ENCODE measurements at regions not wholly inside any gene's neighbourhood (a gene's known extent, or its start where the extent isn't known, plus 50 kb on each side); places are given as distances from the start of the nearest gene placed in this dataset.

DNA sequence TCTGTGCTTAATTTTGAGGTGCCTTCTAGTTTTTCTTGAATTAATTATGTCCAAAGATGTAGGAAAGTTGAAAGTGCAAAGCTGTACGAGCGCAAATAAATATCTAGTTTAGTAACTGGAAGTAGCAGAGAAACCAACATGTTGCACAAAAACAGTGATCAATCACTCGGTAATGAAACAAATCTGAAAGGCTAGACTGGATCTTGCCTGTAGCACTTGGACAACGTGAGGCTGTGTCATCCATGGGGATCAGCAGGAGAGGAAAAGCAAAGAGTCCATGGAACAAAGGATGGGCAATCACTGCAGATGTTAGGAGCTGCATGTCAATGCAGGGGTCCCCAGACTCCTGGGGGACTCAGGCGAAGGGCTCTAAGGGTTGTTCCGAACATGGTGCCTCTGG, 424.2 kb downstream of the IRX1 start:
- H3K36me3 ChIP-seq (ENCODE audit: control insufficient read depth in 2 of 2, insufficient read depth in 1 of 2, low read length in 2 of 2), result no peaks in the 10 kb centered on the region
- H3K4me1 ChIP-seq (ENCODE audit: control insufficient read depth, insufficient read depth, low read length), result no peaks in the 10 kb centered on the region
- CTCF ChIA-PET, result no interaction called here
- H3K4me3 ChIP-seq (ENCODE audit: low read depth, low read length), result no peak overlapping the region
- no peak for TF ChIP-seq ZNF138 (tag by site-specific recombination; IDR thresholded peaks at IDR 0.05; ENCODE audit: borderline replicate concordance)
- TF ChIP-seq ZEB2 (tag by site-specific recombination; IDR thresholded peaks at IDR 0.05), result no peak
- TF ChIP-seq, protein P1, sequence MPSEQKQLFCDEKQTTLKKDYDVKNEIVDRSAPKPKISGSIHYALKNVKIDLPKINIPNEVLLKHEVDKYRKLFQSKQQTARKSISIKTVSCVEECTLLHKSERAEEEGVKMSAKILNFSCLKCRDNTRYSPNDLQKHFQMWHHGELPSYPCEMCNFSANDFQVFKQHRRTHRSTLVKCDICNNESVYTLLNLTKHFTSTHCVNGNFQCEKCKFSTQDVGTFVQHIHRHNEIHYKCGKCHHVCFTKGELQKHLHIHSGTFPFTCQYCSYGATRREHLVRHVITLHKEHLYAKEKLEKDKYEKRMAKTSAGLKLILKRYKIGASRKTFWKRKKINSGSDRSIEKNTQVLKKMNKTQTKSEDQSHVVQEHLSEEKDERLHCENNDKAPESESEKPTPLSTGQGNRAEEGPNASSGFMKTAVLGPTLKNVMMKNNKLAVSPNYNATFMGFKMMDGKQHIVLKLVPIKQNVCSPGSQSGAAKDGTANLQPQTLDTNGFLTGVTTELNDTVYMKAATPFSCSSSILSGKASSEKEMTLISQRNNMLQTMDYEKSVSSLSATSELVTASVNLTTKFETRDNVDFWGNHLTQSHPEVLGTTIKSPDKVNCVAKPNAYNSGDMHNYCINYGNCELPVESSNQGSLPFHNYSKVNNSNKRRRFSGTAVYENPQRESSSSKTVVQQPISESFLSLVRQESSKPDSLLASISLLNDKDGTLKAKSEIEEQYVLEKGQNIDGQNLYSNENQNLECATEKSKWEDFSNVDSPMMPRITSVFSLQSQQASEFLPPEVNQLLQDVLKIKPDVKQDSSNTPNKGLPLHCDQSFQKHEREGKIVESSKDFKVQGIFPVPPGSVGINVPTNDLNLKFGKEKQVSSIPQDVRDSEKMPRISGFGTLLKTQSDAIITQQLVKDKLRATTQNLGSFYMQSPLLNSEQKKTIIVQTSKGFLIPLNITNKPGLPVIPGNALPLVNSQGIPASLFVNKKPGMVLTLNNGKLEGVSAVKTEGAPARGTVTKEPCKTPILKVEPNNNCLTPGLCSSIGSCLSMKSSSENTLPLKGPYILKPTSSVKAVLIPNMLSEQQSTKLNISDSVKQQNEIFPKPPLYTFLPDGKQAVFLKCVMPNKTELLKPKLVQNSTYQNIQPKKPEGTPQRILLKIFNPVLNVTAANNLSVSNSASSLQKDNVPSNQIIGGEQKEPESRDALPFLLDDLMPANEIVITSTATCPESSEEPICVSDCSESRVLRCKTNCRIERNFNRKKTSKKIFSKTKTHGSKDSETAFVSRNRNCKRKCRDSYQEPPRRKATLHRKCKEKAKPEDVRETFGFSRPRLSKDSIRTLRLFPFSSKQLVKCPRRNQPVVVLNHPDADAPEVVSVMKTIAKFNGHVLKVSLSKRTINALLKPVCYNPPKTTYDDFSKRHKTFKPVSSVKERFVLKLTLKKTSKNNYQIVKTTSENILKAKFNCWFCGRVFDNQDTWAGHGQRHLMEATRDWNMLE (tag by site-specific recombination; conservative IDR thresholded peaks at IDR 0.05; ENCODE audit: low read depth), result no peak
- no peak for TF ChIP-seq ZNF596 (tag by site-specific recombination; IDR thresholded peaks at IDR 0.05)
- no peak for TF ChIP-seq KLF16 (tag by site-specific recombination; IDR thresholded peaks at IDR 0.05)
- no peak for TF ChIP-seq MYNN (tag by site-specific recombination; IDR thresholded peaks at IDR 0.05; ENCODE audit: borderline replicate concordance)
- TF ChIP-seq ZNF391 (tag by site-specific recombination; IDR thresholded peaks at IDR 0.05; ENCODE audit: borderline replicate concordance, low read depth), result no peak
- no peak for TF ChIP-seq ZNF658 (tag by site-specific recombination; IDR thresholded peaks at IDR 0.05)
- no peak for TF ChIP-seq ZNF768 (tag by site-specific recombination; IDR thresholded peaks at IDR 0.05)
- TF ChIP-seq ZNF239 (tag by site-specific recombination; IDR thresholded peaks at IDR 0.05), result no peak
- TF ChIP-seq RBAK (tag by site-specific recombination; IDR thresholded peaks at IDR 0.05), result no peak
- TF ChIP-seq, protein P2, sequence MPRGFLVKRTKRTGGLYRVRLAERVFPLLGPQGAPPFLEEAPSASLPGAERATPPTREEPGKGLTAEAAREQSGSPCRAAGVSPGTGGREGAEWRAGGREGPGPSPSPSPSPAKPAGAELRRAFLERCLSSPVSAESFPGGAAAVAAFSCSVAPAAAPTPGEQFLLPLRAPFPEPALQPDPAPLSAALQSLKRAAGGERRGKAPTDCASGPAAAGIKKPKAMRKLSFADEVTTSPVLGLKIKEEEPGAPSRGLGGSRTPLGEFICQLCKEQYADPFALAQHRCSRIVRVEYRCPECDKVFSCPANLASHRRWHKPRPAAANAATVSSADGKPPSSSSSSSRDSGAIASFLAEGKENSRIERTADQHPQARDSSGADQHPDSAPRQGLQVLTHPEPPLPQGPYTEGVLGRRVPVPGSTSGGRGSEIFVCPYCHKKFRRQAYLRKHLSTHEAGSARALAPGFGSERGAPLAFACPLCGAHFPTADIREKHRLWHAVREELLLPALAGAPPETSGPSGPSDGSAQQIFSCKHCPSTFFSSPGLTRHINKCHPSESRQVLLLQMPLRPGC (tag by site-specific recombination; IDR thresholded peaks at IDR 0.05), result no peak
- TF ChIP-seq, protein P3, sequence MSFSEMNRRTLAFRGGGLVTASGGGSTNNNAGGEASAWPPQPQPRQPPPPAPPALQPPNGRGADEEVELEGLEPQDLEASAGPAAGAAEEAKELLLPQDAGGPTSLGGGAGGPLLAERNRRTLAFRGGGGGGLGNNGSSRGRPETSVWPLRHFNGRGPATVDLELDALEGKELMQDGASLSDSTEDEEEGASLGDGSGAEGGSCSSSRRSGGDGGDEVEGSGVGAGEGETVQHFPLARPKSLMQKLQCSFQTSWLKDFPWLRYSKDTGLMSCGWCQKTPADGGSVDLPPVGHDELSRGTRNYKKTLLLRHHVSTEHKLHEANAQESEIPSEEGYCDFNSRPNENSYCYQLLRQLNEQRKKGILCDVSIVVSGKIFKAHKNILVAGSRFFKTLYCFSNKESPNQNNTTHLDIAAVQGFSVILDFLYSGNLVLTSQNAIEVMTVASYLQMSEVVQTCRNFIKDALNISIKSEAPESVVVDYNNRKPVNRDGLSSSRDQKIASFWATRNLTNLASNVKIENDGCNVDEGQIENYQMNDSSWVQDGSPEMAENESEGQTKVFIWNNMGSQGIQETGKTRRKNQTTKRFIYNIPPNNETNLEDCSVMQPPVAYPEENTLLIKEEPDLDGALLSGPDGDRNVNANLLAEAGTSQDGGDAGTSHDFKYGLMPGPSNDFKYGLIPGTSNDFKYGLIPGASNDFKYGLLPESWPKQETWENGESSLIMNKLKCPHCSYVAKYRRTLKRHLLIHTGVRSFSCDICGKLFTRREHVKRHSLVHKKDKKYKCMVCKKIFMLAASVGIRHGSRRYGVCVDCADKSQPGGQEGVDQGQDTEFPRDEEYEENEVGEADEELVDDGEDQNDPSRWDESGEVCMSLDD (tag by site-specific recombination; IDR thresholded peaks at IDR 0.05), result no peak
- TF ChIP-seq ZNF776 (tag by site-specific recombination; IDR thresholded peaks at IDR 0.05; ENCODE audit: borderline replicate concordance), result no peak
- H3K9me3 ChIP-seq (ENCODE audit: control insufficient read depth, insufficient read depth, low read depth, low read length), result no peaks in the 10 kb centered on the region
- no peak overlapping the region for H3K27ac ChIP-seq (ENCODE audit: extremely low read depth, low read depth, low read length)
- POLR2A ChIA-PET, result no interaction called here

DNA sequence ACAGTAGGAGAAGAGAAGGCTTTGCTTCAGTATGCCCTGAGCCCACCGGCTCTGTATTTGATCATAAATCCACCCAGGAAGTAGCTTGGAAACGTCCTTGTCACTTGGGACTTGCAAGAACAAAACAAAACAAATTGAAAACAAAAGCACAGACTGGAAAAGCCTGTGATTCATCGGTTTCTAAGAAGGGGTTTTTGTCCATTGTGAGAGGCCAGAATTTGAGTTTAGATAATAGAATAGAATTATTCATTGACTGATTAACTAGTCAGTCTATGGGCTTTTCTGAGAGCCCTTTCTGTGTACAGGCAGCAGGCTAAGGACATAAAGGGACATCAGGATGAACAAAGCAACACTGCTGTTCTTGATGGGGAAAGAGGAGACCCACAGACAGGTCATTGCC, 424.8 kb downstream of the IRX1 start:
- ChIA-PET POLR2A (no interaction called here), CTCF (no interaction called here)
- Histone ChIP-seq H3K4me1 (ENCODE audit: control insufficient read depth, insufficient read depth, low read length) (no peaks in the 10 kb centered on the region), H3K4me3 (ENCODE audit: low read depth, low read length) (no peak overlapping the region), H3K27ac (ENCODE audit: extremely low read depth, low read depth, low read length) (no peak overlapping the region), H3K9me3 (ENCODE audit: control insufficient read depth, insufficient read depth, low read depth, low read length) (no peaks in the 10 kb centered on the region), H3K36me3 (ENCODE audit: control insufficient read depth in 2 of 2, insufficient read depth in 1 of 2, low read length in 2 of 2) (no peaks in the 10 kb centered on the region)
- TF ChIP-seq, protein P4, sequence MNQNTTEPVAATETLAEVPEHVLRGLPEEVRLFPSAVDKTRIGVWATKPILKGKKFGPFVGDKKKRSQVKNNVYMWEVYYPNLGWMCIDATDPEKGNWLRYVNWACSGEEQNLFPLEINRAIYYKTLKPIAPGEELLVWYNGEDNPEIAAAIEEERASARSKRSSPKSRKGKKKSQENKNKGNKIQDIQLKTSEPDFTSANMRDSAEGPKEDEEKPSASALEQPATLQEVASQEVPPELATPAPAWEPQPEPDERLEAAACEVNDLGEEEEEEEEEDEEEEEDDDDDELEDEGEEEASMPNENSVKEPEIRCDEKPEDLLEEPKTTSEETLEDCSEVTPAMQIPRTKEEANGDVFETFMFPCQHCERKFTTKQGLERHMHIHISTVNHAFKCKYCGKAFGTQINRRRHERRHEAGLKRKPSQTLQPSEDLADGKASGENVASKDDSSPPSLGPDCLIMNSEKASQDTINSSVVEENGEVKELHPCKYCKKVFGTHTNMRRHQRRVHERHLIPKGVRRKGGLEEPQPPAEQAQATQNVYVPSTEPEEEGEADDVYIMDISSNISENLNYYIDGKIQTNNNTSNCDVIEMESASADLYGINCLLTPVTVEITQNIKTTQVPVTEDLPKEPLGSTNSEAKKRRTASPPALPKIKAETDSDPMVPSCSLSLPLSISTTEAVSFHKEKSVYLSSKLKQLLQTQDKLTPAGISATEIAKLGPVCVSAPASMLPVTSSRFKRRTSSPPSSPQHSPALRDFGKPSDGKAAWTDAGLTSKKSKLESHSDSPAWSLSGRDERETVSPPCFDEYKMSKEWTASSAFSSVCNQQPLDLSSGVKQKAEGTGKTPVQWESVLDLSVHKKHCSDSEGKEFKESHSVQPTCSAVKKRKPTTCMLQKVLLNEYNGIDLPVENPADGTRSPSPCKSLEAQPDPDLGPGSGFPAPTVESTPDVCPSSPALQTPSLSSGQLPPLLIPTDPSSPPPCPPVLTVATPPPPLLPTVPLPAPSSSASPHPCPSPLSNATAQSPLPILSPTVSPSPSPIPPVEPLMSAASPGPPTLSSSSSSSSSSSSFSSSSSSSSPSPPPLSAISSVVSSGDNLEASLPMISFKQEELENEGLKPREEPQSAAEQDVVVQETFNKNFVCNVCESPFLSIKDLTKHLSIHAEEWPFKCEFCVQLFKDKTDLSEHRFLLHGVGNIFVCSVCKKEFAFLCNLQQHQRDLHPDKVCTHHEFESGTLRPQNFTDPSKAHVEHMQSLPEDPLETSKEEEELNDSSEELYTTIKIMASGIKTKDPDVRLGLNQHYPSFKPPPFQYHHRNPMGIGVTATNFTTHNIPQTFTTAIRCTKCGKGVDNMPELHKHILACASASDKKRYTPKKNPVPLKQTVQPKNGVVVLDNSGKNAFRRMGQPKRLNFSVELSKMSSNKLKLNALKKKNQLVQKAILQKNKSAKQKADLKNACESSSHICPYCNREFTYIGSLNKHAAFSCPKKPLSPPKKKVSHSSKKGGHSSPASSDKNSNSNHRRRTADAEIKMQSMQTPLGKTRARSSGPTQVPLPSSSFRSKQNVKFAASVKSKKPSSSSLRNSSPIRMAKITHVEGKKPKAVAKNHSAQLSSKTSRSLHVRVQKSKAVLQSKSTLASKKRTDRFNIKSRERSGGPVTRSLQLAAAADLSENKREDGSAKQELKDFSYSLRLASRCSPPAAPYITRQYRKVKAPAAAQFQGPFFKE (tag by site-specific recombination; IDR thresholded peaks at IDR 0.05; ENCODE audit: borderline replicate concordance), result no peak
- TF ChIP-seq ZNF560 (tag by site-specific recombination; IDR thresholded peaks at IDR 0.05; ENCODE audit: borderline replicate concordance) (no peak), ZSCAN30 (tag by site-specific recombination; IDR thresholded peaks at IDR 0.05) (no peak), ZNF274 (IDR thresholded peaks at IDR 0.05; ENCODE audit: low read length) (no peak), ZNF274 (tag by site-specific recombination; IDR thresholded peaks at IDR 0.05; ENCODE audit: borderline replicate concordance) (no peak), MEIS1 (CRISPR knock-in tag; IDR thresholded peaks at IDR 0.05; ENCODE audit: borderline replicate concordance) (no peak), ZNF785 (tag by site-specific recombination; IDR thresholded peaks at IDR 0.05) (no peak)
